IMR-90 (cell line): ENCODE measurements at regions not wholly inside any gene's neighbourhood (a gene's known extent, or its start where the extent isn't known, plus 50 kb on each side); places are given as distances from the start of the nearest gene placed in this dataset.

ENCODE experiments used
- ATAC-seq: fragments of 200-7000 bp; cut with Tn5 transposase; 2 replicates; pipeline ENCODE4 v1.9.1; 2020; ENCODE audit warnings: low read depth, mild to moderate bottlenecking, moderate library complexity
- BruUV-seq: library from RNA; stranded (reverse); fragments of 400-500 nt; replicated peaks from 2 replicates; lab custom pipeline; 2021; lab: Mats Ljungman, UMichigan
- CTCF ChIA-PET: fragments of 300-600 bp; formaldehyde crosslinking; extraction: SDS; loops from one replicate; lab custom pipeline; 2021; ENCODE audit warnings: antibody characterized with exemption; lab: Yijun Ruan, JAX
- POLR2A ChIA-PET: fragments of 300-600 bp; sonication (Branson Sonifier 250); formaldehyde crosslinking; loops from one replicate; lab custom pipeline; 2022; ENCODE audit warnings: antibody characterized with exemption; ENCODE audit not compliant: unreplicated experiment; lab: Charles Lee
- DNase-seq: peaks from one replicate; pipeline ENCODE4 v3.0.0; 2013
- H2AFZ ChIP-seq: replicated peaks from 2 replicates; pipeline ENCODE3; 2013; ENCODE audit warnings: low read length, mild to moderate bottlenecking; ENCODE audit not compliant: poor library complexity
- H2AK5ac ChIP-seq: 2 replicates; pipeline ENCODE4 v1.6.1; 2013; ENCODE audit warnings: low read depth, low read length, inconsistent platforms
- H2AK9ac ChIP-seq: replicated peaks from 2 replicates; pipeline ENCODE3; 2013; ENCODE audit warnings: mild to moderate bottlenecking, low read depth, low read length, moderate library complexity; ENCODE audit not compliant: poor library complexity
- H2BK120ac ChIP-seq: 2 replicates; pipeline ENCODE4 v1.6.1; 2013; ENCODE audit warnings: low read depth, low read length, inconsistent platforms
- H2BK15ac ChIP-seq: 3 replicates; pipeline ENCODE4 v1.6.1; 2013; ENCODE audit warnings: low read depth, low read length, inconsistent platforms
- H2BK20ac ChIP-seq: 2 replicates; pipeline ENCODE4 v1.6.1; 2013; ENCODE audit warnings: low read depth, mild to moderate bottlenecking, inconsistent platforms, low read length, moderate library complexity
- H2BK5ac ChIP-seq: 2 replicates; pipeline ENCODE4 v1.6.1; 2013; ENCODE audit warnings: mild to moderate bottlenecking, low read depth, low read length, inconsistent platforms; ENCODE audit not compliant: poor library complexity, severe bottlenecking
- H3K14ac ChIP-seq: replicated peaks from 2 replicates; pipeline ENCODE4 v1.6.1; 2013; ENCODE audit warnings: low read depth, low read length, inconsistent platforms
- H3K18ac ChIP-seq: 2 replicates; pipeline ENCODE4 v1.6.1; 2013; ENCODE audit warnings: low read depth, low read length, control low read depth
- H3K23ac ChIP-seq: 2 replicates; pipeline ENCODE4 v1.6.1; 2013; ENCODE audit warnings: low read depth, low read length, inconsistent platforms
- H3K27ac ChIP-seq: 2 replicates; pipeline ENCODE4 v1.5.1; 2013; ENCODE audit warnings: mild to moderate bottlenecking, control low read depth, low read length; ENCODE audit not compliant: insufficient read depth
- H3K27me3 ChIP-seq: 2 replicates; pipeline ENCODE4 v1.6.1; 2013; ENCODE audit warnings: low read length; ENCODE audit not compliant: control insufficient read depth, insufficient read depth
- H3K36me3 ChIP-seq: 2 replicates; pipeline ENCODE4 v1.6.1; 2013; ENCODE audit warnings: low read length, mixed read lengths; ENCODE audit not compliant: control insufficient read depth, insufficient read depth
- H3K4ac ChIP-seq: 2 replicates; pipeline ENCODE4 v1.6.1; 2013; ENCODE audit warnings: low read depth, low read length, inconsistent platforms
- H3K4me1 ChIP-seq: 2 replicates; pipeline ENCODE4 v1.6.1; 2013; ENCODE audit warnings: low read length, mixed read lengths; ENCODE audit not compliant: control insufficient read depth, insufficient read depth
- H3K4me2 ChIP-seq: 2 replicates; pipeline ENCODE4 v1.6.1; 2013; ENCODE audit warnings: low read depth, mild to moderate bottlenecking, control low read depth, low read length, moderate library complexity
- H3K4me3 ChIP-seq: 2 replicates; pipeline ENCODE4 v1.5.1; 2013; ENCODE audit warnings: low read depth, mild to moderate bottlenecking, control low read depth, low read length, moderate library complexity; ENCODE audit not compliant: insufficient read depth
- H3K56ac ChIP-seq: 2 replicates; pipeline ENCODE4 v1.6.1; 2013; ENCODE audit warnings: low read length, inconsistent platforms; ENCODE audit not compliant: insufficient read depth; ENCODE audit errors: extremely low read depth
- H3K79me1 ChIP-seq, 2 experiments: 2 replicates each; pipeline ENCODE4 v1.6.1; 2013; ENCODE audit warnings: low read length in 2 of 2, inconsistent platforms in 1 of 2, low read depth in 1 of 2
- H3K9ac ChIP-seq: 2 replicates; pipeline ENCODE4 v1.6.1; 2013; ENCODE audit warnings: low read depth, low read length, control low read depth
- H3K9me1 ChIP-seq: 2 replicates; pipeline ENCODE4 v1.6.1; 2013; ENCODE audit warnings: low read length, inconsistent platforms; ENCODE audit not compliant: insufficient read depth
- H3K9me3 ChIP-seq: 2 replicates; pipeline ENCODE4 v1.6.1; 2013; ENCODE audit warnings: low read length; ENCODE audit not compliant: control insufficient read depth, insufficient read depth
- H4K20me1 ChIP-seq: 2 replicates; pipeline ENCODE4 v1.6.1; 2013; ENCODE audit warnings: low read length, inconsistent platforms; ENCODE audit not compliant: insufficient read depth
- H4K5ac ChIP-seq: 2 replicates; pipeline ENCODE4 v1.6.1; 2013; ENCODE audit warnings: mild to moderate bottlenecking, low read depth, low read length, control low read depth
- H4K8ac ChIP-seq, 2 experiments: 2 replicates each; pipeline ENCODE4 v1.6.1; 2013; ENCODE audit warnings: low read depth in 2 of 2, low read length in 2 of 2, control low read depth in 1 of 2, inconsistent platforms in 1 of 2
- H4K91ac ChIP-seq: 2 replicates; pipeline ENCODE4 v1.6.1; 2013; ENCODE audit warnings: low read depth, low read length, inconsistent platforms; ENCODE audit not compliant: insufficient read depth
- BHLHE40 ChIP-seq: fragments of 150-350 bp; IDR thresholded peaks from 2 replicates; pipeline ENCODE4 v1.6.1; 2016; ENCODE audit warnings: mild to moderate bottlenecking, low read depth, low read length
- CEBPB ChIP-seq: IDR thresholded peaks from 2 replicates; pipeline ENCODE4 v1.6.1; 2012; ENCODE audit warnings: low read depth, low read length, improper control_type of control experiment
- CHD1 ChIP-seq: IDR thresholded peaks from 2 replicates; pipeline ENCODE4 v1.6.1; 2012; ENCODE audit warnings: low read depth, low read length, improper control_type of control experiment
- FOS ChIP-seq: fragments of 150-350 bp; IDR thresholded peaks from 2 replicates; pipeline ENCODE4 v1.6.1; 2016; ENCODE audit warnings: low read depth, low read length
- MAFK ChIP-seq: IDR thresholded peaks from 2 replicates; pipeline ENCODE4 v1.6.1; 2012; ENCODE audit warnings: low read depth, low read length, improper control_type of control experiment
- MAZ ChIP-seq: IDR thresholded peaks from 2 replicates; pipeline ENCODE4 v1.6.1; 2012; ENCODE audit warnings: low read depth, mild to moderate bottlenecking, low read length, improper control_type of control experiment, moderate library complexity, borderline replicate concordance
- MXI1 ChIP-seq: IDR thresholded peaks from 2 replicates; pipeline ENCODE4 v1.6.1; 2012; ENCODE audit warnings: low read depth, mild to moderate bottlenecking, low read length, moderate library complexity, borderline replicate concordance
- NFE2L2 ChIP-seq: fragments of 150-350 bp; IDR thresholded peaks from 2 replicates; pipeline ENCODE4 v1.6.1; 2016; ENCODE audit warnings: low read depth, mild to moderate bottlenecking, low read length
- POLR2A ChIP-seq: IDR thresholded peaks from 2 replicates; pipeline ENCODE4 v1.6.1; 2012; ENCODE audit warnings: mild to moderate bottlenecking, low read depth, low read length
- RAD21 ChIP-seq: IDR thresholded peaks from 2 replicates; pipeline ENCODE4 v1.6.1; 2012; ENCODE audit warnings: low read length, improper control_type of control experiment
- RCOR1 ChIP-seq: IDR thresholded peaks from 2 replicates; pipeline ENCODE4 v1.6.1; 2012; ENCODE audit warnings: mild to moderate bottlenecking, low read length, improper control_type of control experiment; ENCODE audit not compliant: insufficient replicate concordance
- RFX5 ChIP-seq: IDR thresholded peaks from 2 replicates; pipeline ENCODE4 v1.8.0; 2012; ENCODE audit warnings: low read depth, mild to moderate bottlenecking, low read length, moderate library complexity
- SMC3 ChIP-seq: fragments of 150-350 bp; IDR thresholded peaks from 2 replicates; pipeline ENCODE4 v1.6.1; 2016; ENCODE audit warnings: low read depth, mild to moderate bottlenecking, antibody characterized with exemption, low read length, moderate library complexity
- WGBS, 2 experiments: methylation state at CpG; one replicate each; pipeline versions ENCODE4 v1.1.5 to v1.1.7; 2013; ENCODE audit warnings: missing lambda C conversion rate in 2 of 2; ENCODE audit not compliant: insufficient read length in 1 of 2; ENCODE audit errors: extremely low coverage in 2 of 2; 5-methylcytosine and 5-hydroxymethylcytosine counted together
- dilution Hi-C: fragments of 300-500 bp; cut with HindIII; formaldehyde crosslinking; loops from one replicate; pipeline ENCODE4 v1.14.3; 2018; ENCODE audit warnings: low sequenced_read_pairs; ENCODE audit not compliant: unreplicated experiment
- in situ Hi-C: fragments of 300-500 bp; cut with MboI; formaldehyde crosslinking; loops from 3 replicates; pipeline ENCODE4 v1.14.3; 2019; ENCODE audit warnings: low sequenced_read_pairs, inconsistent platforms, mixed read lengths
- intact Hi-C: fragments of 100-400 bp; cut with micrococcal nuclease; formaldehyde crosslinking; loops from 2 replicates; pipeline ENCODE4 v1.10.0; 2022
- TF ChIP-seq, protein P1 (sequence below): conservative IDR thresholded peaks from 2 replicates; pipeline ENCODE4 v1.5.1; 2012; ENCODE audit warnings: mild to moderate bottlenecking, low read depth, low read length, improper control_type of control experiment
- TF ChIP-seq, protein P2 (sequence below): fragments of 150-350 bp; IDR thresholded peaks from 2 replicates; pipeline ENCODE4 v1.6.1; 2016; ENCODE audit warnings: low read depth, mild to moderate bottlenecking, low read length, moderate library complexity, borderline replicate concordance
- TF ChIP-seq, protein P3 (sequence below): fragments of 150-350 bp; IDR thresholded peaks from 2 replicates; pipeline ENCODE4 v1.6.1; 2017; ENCODE audit warnings: mild to moderate bottlenecking, antibody characterized with exemption, low read length, low read depth

DNA sequence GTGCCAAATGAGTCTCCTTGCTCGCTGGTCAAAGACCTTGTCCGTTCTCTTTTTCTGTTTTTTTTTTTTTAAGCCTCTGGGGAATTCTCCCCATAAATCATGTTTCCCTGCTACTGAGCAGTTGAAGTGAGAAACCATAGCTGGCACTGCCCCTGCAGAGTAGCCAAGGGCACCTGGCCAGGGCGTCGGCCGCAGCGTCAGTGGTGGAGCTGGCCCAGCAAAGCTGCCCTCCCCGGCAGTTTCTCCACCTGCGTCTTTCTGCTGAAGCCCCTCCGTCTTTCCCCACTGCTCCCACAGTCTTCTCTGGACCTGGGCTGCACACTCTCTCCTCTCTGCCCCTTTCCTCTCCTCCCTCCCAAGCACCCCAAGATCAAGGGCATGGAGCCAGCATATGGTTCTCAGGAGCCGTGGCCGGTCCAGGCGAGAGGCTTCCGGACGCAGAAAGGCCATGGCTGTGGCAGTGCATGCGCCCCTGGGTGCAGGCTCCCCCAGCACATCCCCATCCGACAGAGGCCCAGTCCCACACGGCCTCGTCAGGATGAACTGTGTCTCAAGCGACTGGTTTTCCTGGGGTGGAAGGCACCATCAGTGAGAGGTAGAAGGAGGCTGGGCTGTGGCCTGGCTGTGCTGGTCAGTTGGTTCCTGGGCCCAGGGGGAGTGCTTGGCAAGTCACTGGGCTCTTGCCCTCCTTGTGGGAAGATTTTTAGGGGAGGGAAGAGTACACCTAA lies 218.1 kb downstream of the ERMARD start:
- in situ Hi-C loops (no loop called here), intact Hi-C loops (no loop called here), dilution Hi-C loops (no loop called here)
- Histone ChIP-seq H3K27ac (no peak overlapping the region), H3K4me1 (no peaks in the 10 kb centered on the region), H3K9me1 (no peaks in the 10 kb centered on the region), H3K4ac (no peak overlapping the region), H3K4me2 (no peak overlapping the region), H3K27me3 (no peaks in the 10 kb centered on the region), H2AFZ (no peak overlapping the region), H3K79me1 (no peaks in the 10 kb centered on the region), H4K91ac (no peak overlapping the region), H2BK20ac (no peak overlapping the region), H4K8ac (no peak overlapping the region), H3K9me3 (peaks cover 41% of the 10 kb centered on the region), H3K18ac (no peak overlapping the region), H3K36me3 (no peaks in the 10 kb centered on the region), H2BK5ac (no peak overlapping the region), H3K9ac (no peak overlapping the region), H3K4me3 (no peak overlapping the region), H2AK9ac (no peak overlapping the region), H2AK5ac (no peak overlapping the region), H3K23ac (no peak overlapping the region), H3K56ac (no peak overlapping the region), H2BK120ac (no peak overlapping the region), H2BK15ac (no peak overlapping the region), H4K20me1 (no peaks in the 10 kb centered on the region), H3K14ac (no peak overlapping the region), H4K5ac (no peak overlapping the region)
- BruUV-seq: no TSS peak
- WGBS, 2 experiments: no CpG with 5 or more reads among the region's 19 CpGs
- ATAC-seq: no peak
- ChIA-PET POLR2A (no interaction called here), CTCF (no interaction called here)
- TF ChIP-seq, protein P1, sequence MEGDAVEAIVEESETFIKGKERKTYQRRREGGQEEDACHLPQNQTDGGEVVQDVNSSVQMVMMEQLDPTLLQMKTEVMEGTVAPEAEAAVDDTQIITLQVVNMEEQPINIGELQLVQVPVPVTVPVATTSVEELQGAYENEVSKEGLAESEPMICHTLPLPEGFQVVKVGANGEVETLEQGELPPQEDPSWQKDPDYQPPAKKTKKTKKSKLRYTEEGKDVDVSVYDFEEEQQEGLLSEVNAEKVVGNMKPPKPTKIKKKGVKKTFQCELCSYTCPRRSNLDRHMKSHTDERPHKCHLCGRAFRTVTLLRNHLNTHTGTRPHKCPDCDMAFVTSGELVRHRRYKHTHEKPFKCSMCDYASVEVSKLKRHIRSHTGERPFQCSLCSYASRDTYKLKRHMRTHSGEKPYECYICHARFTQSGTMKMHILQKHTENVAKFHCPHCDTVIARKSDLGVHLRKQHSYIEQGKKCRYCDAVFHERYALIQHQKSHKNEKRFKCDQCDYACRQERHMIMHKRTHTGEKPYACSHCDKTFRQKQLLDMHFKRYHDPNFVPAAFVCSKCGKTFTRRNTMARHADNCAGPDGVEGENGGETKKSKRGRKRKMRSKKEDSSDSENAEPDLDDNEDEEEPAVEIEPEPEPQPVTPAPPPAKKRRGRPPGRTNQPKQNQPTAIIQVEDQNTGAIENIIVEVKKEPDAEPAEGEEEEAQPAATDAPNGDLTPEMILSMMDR: no peak
- no peak for TF ChIP-seq MAFK
- no peak for TF ChIP-seq RAD21
- no peak for TF ChIP-seq SMC3
- TF ChIP-seq, protein P2, sequence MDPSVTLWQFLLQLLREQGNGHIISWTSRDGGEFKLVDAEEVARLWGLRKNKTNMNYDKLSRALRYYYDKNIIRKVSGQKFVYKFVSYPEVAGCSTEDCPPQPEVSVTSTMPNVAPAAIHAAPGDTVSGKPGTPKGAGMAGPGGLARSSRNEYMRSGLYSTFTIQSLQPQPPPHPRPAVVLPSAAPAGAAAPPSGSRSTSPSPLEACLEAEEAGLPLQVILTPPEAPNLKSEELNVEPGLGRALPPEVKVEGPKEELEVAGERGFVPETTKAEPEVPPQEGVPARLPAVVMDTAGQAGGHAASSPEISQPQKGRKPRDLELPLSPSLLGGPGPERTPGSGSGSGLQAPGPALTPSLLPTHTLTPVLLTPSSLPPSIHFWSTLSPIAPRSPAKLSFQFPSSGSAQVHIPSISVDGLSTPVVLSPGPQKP: no peak
- TF ChIP-seq MAZ: no peak
- no peak for TF ChIP-seq BHLHE40
- TF ChIP-seq FOS: no peak
- no peak for TF ChIP-seq POLR2A
- TF ChIP-seq RCOR1: no peak
- TF ChIP-seq, protein P3, sequence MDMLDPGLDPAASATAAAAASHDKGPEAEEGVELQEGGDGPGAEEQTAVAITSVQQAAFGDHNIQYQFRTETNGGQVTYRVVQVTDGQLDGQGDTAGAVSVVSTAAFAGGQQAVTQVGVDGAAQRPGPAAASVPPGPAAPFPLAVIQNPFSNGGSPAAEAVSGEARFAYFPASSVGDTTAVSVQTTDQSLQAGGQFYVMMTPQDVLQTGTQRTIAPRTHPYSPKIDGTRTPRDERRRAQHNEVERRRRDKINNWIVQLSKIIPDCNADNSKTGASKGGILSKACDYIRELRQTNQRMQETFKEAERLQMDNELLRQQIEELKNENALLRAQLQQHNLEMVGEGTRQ: no peak
- no peak for TF ChIP-seq CEBPB
- no peak for TF ChIP-seq CHD1
- TF ChIP-seq MXI1: no peak
- TF ChIP-seq RFX5: no peak
- TF ChIP-seq NFE2L2: no peak
- DNase-seq: no peak
